ENCODE measurements at regions not wholly inside any gene's neighbourhood (a gene's known extent, or its start where the extent isn't known, plus 50 kb on each side); places are given as distances from the start of the nearest gene placed in this dataset.

GRCh38 chr11:128042290-128042751 is 545.0 kb downstream of the ETS1 start:
- DNase-seq (ENCODE audit: low read depth) (no peak), FAIRE-seq (no peak)
- Mint-ChIP-seq H3K27ac (ENCODE audit: unreplicated experiment) (no peak overlapping the region), H3K27me3 (ENCODE audit: low read depth, unreplicated experiment) (no peaks in the 10 kb centered on the region), H3K4me3 (ENCODE audit: unreplicated experiment) (no peak overlapping the region), H3K36me3 (ENCODE audit: low read depth, unreplicated experiment) (no peaks in the 10 kb centered on the region), H3K9me3 (ENCODE audit: unreplicated experiment) (no peaks in the 10 kb centered on the region), H3K4me1 (ENCODE audit: low read depth, unreplicated experiment) (peaks cover 4% of the 10 kb centered on the region)
- Histone ChIP-seq H3K27ac (ENCODE audit: low read depth, low read length) (no peak overlapping the region), H3K27me3 (ENCODE audit: insufficient read depth, low read length) (no peaks in the 10 kb centered on the region), H3K79me2 (ENCODE audit: insufficient read depth, low read length) (no peaks in the 10 kb centered on the region), H3K36me3 (ENCODE audit: insufficient read depth, low read length) (no peaks in the 10 kb centered on the region), H4K20me1 (ENCODE audit: insufficient read depth, low read length) (no peaks in the 10 kb centered on the region), H3K4me1 (ENCODE audit: insufficient read depth, low read length) (peaks cover 19% of the 10 kb centered on the region), H3K4me2 (ENCODE audit: low read length) (no peak overlapping the region), H3K9ac (ENCODE audit: low read length) (no peak overlapping the region), H3K9me3 (ENCODE audit: insufficient read depth, low read depth, low read length) (no peaks in the 10 kb centered on the region), H3K4me3 (ENCODE audit: insufficient read depth, low read depth, low read length) (no peak overlapping the region), H2AFZ (ENCODE audit: low read depth, low read length) (no peak overlapping the region)
- no peak for TF ChIP-seq EZH2 (IDR thresholded peaks at IDR 0.05; ENCODE audit: insufficient read depth, low read length)
- TF ChIP-seq, protein P1, sequence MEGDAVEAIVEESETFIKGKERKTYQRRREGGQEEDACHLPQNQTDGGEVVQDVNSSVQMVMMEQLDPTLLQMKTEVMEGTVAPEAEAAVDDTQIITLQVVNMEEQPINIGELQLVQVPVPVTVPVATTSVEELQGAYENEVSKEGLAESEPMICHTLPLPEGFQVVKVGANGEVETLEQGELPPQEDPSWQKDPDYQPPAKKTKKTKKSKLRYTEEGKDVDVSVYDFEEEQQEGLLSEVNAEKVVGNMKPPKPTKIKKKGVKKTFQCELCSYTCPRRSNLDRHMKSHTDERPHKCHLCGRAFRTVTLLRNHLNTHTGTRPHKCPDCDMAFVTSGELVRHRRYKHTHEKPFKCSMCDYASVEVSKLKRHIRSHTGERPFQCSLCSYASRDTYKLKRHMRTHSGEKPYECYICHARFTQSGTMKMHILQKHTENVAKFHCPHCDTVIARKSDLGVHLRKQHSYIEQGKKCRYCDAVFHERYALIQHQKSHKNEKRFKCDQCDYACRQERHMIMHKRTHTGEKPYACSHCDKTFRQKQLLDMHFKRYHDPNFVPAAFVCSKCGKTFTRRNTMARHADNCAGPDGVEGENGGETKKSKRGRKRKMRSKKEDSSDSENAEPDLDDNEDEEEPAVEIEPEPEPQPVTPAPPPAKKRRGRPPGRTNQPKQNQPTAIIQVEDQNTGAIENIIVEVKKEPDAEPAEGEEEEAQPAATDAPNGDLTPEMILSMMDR (IDR thresholded peaks at IDR 0.05; ENCODE audit: insufficient read depth, low read depth, low read length): no peak

- Mint-ChIP-seq H3K27ac (ENCODE audit: unreplicated experiment) (no peak overlapping the region), H3K36me3 (ENCODE audit: low read depth, unreplicated experiment) (no peaks in the 10 kb centered on the region), H3K4me3 (ENCODE audit: unreplicated experiment) (no peak overlapping the region), H3K27me3 (ENCODE audit: low read depth, unreplicated experiment) (no peaks in the 10 kb centered on the region), H3K4me1 (ENCODE audit: low read depth, unreplicated experiment) (peaks cover 5% of the 10 kb centered on the region), H3K9me3 (ENCODE audit: unreplicated experiment) (no peaks in the 10 kb centered on the region)
- FAIRE-seq: peak; percentile 62
- no peak for TF ChIP-seq EZH2 (IDR thresholded peaks at IDR 0.05; ENCODE audit: insufficient read depth, low read length)
- TF ChIP-seq, protein P1 (IDR thresholded peaks at IDR 0.05; ENCODE audit: insufficient read depth, low read depth, low read length): no peak
- H2AFZ ChIP-seq (ENCODE audit: low read depth, low read length): no peak overlapping the region
- no peaks in the 10 kb centered on the region for H3K27me3 ChIP-seq (ENCODE audit: insufficient read depth, low read length)
- DNase-seq (ENCODE audit: low read depth): no peak
- no peaks in the 10 kb centered on the region for H3K36me3 ChIP-seq (ENCODE audit: insufficient read depth, low read length)
- no peaks in the 10 kb centered on the region for H3K9me3 ChIP-seq (ENCODE audit: insufficient read depth, low read depth, low read length)
- H3K79me2 ChIP-seq (ENCODE audit: insufficient read depth, low read length): no peaks in the 10 kb centered on the region
- H4K20me1 ChIP-seq (ENCODE audit: insufficient read depth, low read length): no peaks in the 10 kb centered on the region
- no peak overlapping the region for H3K4me2 ChIP-seq (ENCODE audit: low read length)
- H3K4me3 ChIP-seq (ENCODE audit: insufficient read depth, low read depth, low read length): no peak overlapping the region
- no peak overlapping the region for H3K27ac ChIP-seq (ENCODE audit: low read depth, low read length)
- peaks cover 16% of the 10 kb centered on the region for H3K4me1 ChIP-seq (ENCODE audit: insufficient read depth, low read length)
- no peak overlapping the region for H3K9ac ChIP-seq (ENCODE audit: low read length)
Observed at GRCh38 chr11:128040603-128041002, 546.8 kb downstream of the ETS1 start.

DNA sequence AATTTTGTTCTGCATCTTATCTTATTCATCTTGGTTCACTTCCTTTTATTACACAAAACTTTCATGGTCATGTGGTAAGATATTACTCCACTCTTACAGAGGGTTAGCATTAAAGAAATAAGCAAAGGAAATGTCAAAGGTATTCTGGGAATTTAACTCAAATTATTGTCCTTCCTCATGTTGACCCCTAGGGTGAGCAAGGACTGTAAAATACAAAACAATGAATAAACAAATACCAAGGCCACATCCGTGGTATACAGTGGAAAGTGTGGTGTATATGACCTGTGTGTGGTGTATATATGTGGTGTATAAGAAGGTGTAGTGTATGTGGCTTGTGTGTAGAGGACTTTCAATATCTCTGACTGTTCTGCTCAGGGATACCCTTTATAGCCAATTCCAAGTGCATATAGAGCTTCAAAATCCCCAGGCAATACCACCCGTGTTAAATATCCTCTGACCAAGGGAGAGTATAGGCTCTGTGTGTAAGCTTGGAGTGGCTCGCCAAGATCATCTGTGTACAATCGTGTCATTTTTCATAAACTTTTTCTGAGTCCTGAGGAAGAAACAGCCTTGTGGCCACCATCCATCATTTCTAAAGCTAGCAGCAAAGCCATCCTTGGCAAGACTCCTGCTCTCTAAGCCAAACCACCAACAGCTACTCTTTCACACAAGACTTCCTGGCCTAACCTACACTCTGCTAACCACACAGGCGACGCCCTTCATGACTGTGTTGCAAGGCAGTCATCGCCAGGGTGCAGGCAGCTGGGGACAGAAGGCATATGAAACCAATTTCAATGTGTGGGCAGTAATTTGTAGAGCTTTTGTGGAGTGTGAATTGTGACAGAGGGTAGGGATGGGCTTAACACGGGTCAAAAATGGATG is 548.0 kb downstream of the ETS1 start:
- no peaks in the 10 kb centered on the region for H3K9me3 Mint-ChIP-seq (ENCODE audit: unreplicated experiment)
- H3K27ac Mint-ChIP-seq (ENCODE audit: unreplicated experiment): no peak overlapping the region
- peak; percentile 82 for FAIRE-seq

More for the DNA sequence above, 548.0 kb downstream of the ETS1 start:
- H3K4me2 ChIP-seq (ENCODE audit: low read length): peak overlapping the region; percentile 64
- H3K4me3 ChIP-seq (ENCODE audit: insufficient read depth, low read depth, low read length): peak overlapping the region; percentile 16
- Mint-ChIP-seq H3K36me3 (ENCODE audit: low read depth, unreplicated experiment) (no peaks in the 10 kb centered on the region), H3K27me3 (ENCODE audit: low read depth, unreplicated experiment) (no peaks in the 10 kb centered on the region), H3K4me3 (ENCODE audit: unreplicated experiment) (no peak overlapping the region), H3K4me1 (ENCODE audit: low read depth, unreplicated experiment) (peaks cover 5% of the 10 kb centered on the region)
- no peaks in the 10 kb centered on the region for H4K20me1 ChIP-seq (ENCODE audit: insufficient read depth, low read length)
- DNase-seq (ENCODE audit: low read depth): peak; percentile 98
- peaks cover 16% of the 10 kb centered on the region for H3K4me1 ChIP-seq (ENCODE audit: insufficient read depth, low read length)
- no peak overlapping the region for H2AFZ ChIP-seq (ENCODE audit: low read depth, low read length)
- H3K9ac ChIP-seq (ENCODE audit: low read length): no peak overlapping the region
- TF ChIP-seq EZH2 (IDR thresholded peaks at IDR 0.05; ENCODE audit: insufficient read depth, low read length): no peak
- H3K27me3 ChIP-seq (ENCODE audit: insufficient read depth, low read length): no peaks in the 10 kb centered on the region
- H3K36me3 ChIP-seq (ENCODE audit: insufficient read depth, low read length): no peaks in the 10 kb centered on the region
- H3K9me3 ChIP-seq (ENCODE audit: insufficient read depth, low read depth, low read length): peaks cover 3% of the 10 kb centered on the region
- H3K27ac ChIP-seq (ENCODE audit: low read depth, low read length): no peak overlapping the region
- no peaks in the 10 kb centered on the region for H3K79me2 ChIP-seq (ENCODE audit: insufficient read depth, low read length)

Measured in astrocyte (in vitro differentiated cells and primary cell).